ENCODE measurements at regions not wholly inside any gene's neighbourhood (a gene's known extent, or its start where the extent isn't known, plus 50 kb on each side); places are given as distances from the start of the nearest gene placed in this dataset.

- Histone ChIP-seq H3K4me3 (ENCODE audit: low read length in 2 of 2) (no peak overlapping the region), H3K4me1 (ENCODE audit: insufficient read depth, low read length) (peaks cover 81% of the 10 kb centered on the region), H3K27me3 (ENCODE audit: insufficient read depth, low read length) (no peaks in the 10 kb centered on the region), H3K36me3 (ENCODE audit: insufficient read depth, low read length) (no peaks in the 10 kb centered on the region), H3K9me3 (ENCODE audit: control insufficient read depth in 1 of 2, low read length in 2 of 2) (no peaks in the 10 kb centered on the region), H3K27ac (ENCODE audit: low read depth, low read length) (no peak overlapping the region)
- no peaks in the 10 kb centered on the region for H3K27me3 Mint-ChIP-seq
- H3K9me3 Mint-ChIP-seq, result peaks cover 0 to 1% (median 0%) of the 10 kb centered on the region in 8 donors
- ChIA-PET CTCF (ENCODE audit: partially characterized antibody) (no interaction called here), POLR2A (ENCODE audit: partially characterized antibody) (no interaction called here)
- peak overlapping the region in 1 of 7 donors; percentile 22 for H3K27ac Mint-ChIP-seq
- intact Hi-C loops (cut with micrococcal nuclease), result no loop called here
- no peak for DNase-seq
- H3K4me3 Mint-ChIP-seq, result peak overlapping the region in 5 of 8 donors; percentile 4 to 71 (median 41)
- H3K4me1 Mint-ChIP-seq, result peaks cover 47 to 78% (median 65%) of the 10 kb centered on the region in 4 donors
- no peaks in the 10 kb centered on the region for H3K36me3 Mint-ChIP-seq
Observed at GRCh38 chr2:189298481-189298880, 118.9 kb upstream of the COL5A2 start.

DNA sequence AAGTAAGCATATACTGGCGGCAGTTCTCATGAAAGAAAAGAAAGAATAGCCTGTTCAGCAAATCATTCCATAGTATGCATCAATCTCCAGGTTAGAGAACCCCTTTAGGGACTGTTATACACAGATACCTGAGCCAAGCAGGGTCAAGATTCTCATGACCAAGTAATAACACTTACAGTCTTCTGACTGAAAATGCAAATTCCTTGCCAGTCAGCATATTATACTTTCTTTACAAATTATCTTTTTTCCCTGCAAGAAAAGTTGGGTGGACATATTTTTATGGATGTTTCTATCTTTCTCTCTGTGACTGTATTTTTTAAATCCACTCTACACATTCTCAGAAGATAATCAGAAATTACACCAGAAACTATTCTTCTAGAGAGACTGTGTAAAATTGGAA lies 120.4 kb upstream of the COL5A2 start:
- Histone ChIP-seq H3K9me3 (ENCODE audit: control insufficient read depth in 1 of 2, low read length in 2 of 2) (no peaks in the 10 kb centered on the region), H3K4me3 (ENCODE audit: low read length in 2 of 2) (no peak overlapping the region), H3K27ac (ENCODE audit: low read depth, low read length) (no peak overlapping the region), H3K36me3 (ENCODE audit: insufficient read depth, low read length) (no peaks in the 10 kb centered on the region), H3K27me3 (ENCODE audit: insufficient read depth, low read length) (no peaks in the 10 kb centered on the region), H3K4me1 (ENCODE audit: insufficient read depth, low read length) (peaks cover 96% of the 10 kb centered on the region)
- CTCF ChIA-PET (ENCODE audit: partially characterized antibody), result no interaction called here
- Mint-ChIP-seq H3K36me3 (peaks cover 0 to 1% of the 10 kb centered on the region in 2 donors), H3K27me3 (no peaks in the 10 kb centered on the region), H3K4me1 (peaks cover 57 to 92% (median 77%) of the 10 kb centered on the region in 4 donors), H3K9me3 (peaks cover 0 to 2% (median 0%) of the 10 kb centered on the region in 8 donors), H3K27ac (peak overlapping the region in 2 of 7 donors; percentile 64), H3K4me3 (peak overlapping the region in 3 of 8 donors; percentile 32 to 89 (median 83))
- no peak for DNase-seq
- intact Hi-C loops (cut with micrococcal nuclease), result no loop called here
- POLR2A ChIA-PET (ENCODE audit: partially characterized antibody), result no interaction called here

DNA sequence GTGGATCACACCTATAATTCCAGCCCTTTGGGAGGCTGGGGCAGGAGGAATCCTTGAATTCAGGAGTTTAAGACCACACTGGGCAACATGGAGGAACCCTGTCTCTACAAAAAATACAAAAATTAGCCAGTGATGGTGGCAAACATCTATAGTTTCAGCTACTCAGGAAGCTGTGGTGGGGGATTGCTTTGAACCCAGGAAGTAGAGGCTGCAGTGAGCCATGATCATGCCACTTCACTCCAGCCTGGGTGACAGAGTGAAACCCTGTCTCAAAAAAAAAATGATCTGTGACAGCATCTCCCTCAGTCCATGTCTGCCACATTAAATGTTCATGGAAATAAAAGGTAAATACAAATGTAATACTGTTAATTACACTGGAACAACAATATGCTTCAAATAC lies 121.4 kb upstream of the COL5A2 start:
- Mint-ChIP-seq H3K9me3 (peaks cover 0 to 2% (median 0%) of the 10 kb centered on the region in 8 donors), H3K4me3 (peak overlapping the region in 7 of 8 donors; percentile 47 to 89 (median 76)), H3K36me3 (peaks cover 0 to 1% of the 10 kb centered on the region in 2 donors), H3K4me1 (peaks cover 58 to 93% (median 76%) of the 10 kb centered on the region in 4 donors), H3K27me3 (no peaks in the 10 kb centered on the region), H3K27ac (peak overlapping the region; percentile 19 to 87 (median 65))
- ChIA-PET POLR2A (ENCODE audit: partially characterized antibody) (no interaction called here), CTCF (ENCODE audit: partially characterized antibody) (no interaction called here)
- Histone ChIP-seq H3K27me3 (ENCODE audit: insufficient read depth, low read length) (no peaks in the 10 kb centered on the region), H3K36me3 (ENCODE audit: insufficient read depth, low read length) (no peaks in the 10 kb centered on the region), H3K4me1 (ENCODE audit: insufficient read depth, low read length) (peaks cover 95% of the 10 kb centered on the region), H3K27ac (ENCODE audit: low read depth, low read length) (no peak overlapping the region), H3K9me3 (ENCODE audit: control insufficient read depth in 1 of 2, low read length in 2 of 2) (no peaks in the 10 kb centered on the region), H3K4me3 (ENCODE audit: low read length in 2 of 2) (peak overlapping the region in 1 of 2 donors; percentile 16)
- DNase-seq, result peak; percentile 48 to 60 (median 59)
- intact Hi-C loops (cut with micrococcal nuclease), result no loop called here

DNA sequence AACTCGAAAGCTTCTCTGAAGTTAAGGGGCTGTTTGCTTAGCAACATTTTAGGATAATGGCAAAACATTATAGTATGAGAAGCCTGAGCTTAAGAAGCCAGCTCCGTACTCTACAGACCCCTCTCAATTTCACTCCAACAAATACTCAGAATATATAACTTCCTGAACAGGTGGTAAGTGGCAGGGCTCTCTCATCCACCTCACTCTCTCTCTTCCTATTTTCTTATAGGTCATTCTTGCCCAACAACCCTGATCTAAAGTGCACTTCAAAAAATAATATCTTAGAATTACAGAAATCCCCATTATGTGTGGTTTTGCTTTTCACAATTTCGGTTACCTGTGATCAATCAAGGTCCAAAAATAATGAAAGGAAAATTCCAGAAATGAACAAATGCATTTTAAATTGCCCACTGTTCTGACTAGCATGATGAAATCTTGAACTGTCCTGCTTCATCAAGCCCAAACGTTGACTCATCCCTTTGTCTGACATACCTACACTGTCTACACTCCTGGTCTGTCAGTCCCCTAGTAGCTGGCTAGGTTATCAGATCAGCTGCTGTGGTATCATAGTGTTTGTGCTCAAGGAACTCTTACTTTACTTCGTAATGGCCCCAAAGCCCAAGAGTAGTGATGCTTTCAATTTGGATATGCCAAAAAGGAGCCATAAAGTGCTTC lies 122.8 kb upstream of the COL5A2 start:
- Mint-ChIP-seq H3K27ac (peak overlapping the region in 5 of 7 donors; percentile 1 to 73 (median 50)), H3K27me3 (no peaks in the 10 kb centered on the region), H3K9me3 (peaks cover 0 to 2% (median 0%) of the 10 kb centered on the region in 8 donors), H3K4me3 (peak overlapping the region in 6 of 8 donors; percentile 40 to 72 (median 66)), H3K4me1 (peaks cover 57 to 88% (median 72%) of the 10 kb centered on the region in 4 donors), H3K36me3 (peaks cover 0 to 1% of the 10 kb centered on the region in 2 donors)
- ChIA-PET CTCF (ENCODE audit: partially characterized antibody) (no interaction called here), POLR2A (ENCODE audit: partially characterized antibody) (no interaction called here)
- H3K36me3 ChIP-seq (ENCODE audit: insufficient read depth, low read length), result no peaks in the 10 kb centered on the region
- no peak for DNase-seq
- H3K4me3 ChIP-seq (ENCODE audit: low read length in 2 of 2), result no peak overlapping the region
- no peaks in the 10 kb centered on the region for H3K27me3 ChIP-seq (ENCODE audit: insufficient read depth, low read length)
- H3K9me3 ChIP-seq (ENCODE audit: control insufficient read depth in 1 of 2, low read length in 2 of 2), result no peaks in the 10 kb centered on the region
- H3K4me1 ChIP-seq (ENCODE audit: insufficient read depth, low read length), result peaks cover 81% of the 10 kb centered on the region
- no peak overlapping the region for H3K27ac ChIP-seq (ENCODE audit: low read depth, low read length)
- intact Hi-C loops (cut with micrococcal nuclease), result no loop called here

DNA sequence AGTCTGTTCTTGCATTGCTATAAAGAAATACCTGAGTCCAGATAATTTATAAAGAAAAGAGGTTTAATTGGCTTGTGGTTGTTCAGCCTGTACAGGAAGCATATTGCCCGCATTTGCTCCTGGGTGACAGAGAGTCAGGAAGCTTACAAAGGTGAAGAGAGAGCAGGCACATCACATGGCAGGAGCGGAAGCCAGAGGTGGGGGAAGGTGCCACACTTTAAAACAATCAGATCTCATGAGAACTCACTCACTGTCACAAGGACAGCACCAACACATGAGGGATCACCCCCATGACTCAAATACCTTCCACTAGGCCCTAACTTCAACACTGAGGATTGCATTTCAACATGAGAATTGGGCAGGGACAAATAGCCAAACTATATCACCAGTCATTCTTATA lies 124.8 kb upstream of the COL5A2 start:
- Mint-ChIP-seq H3K36me3 (peaks cover 0 to 1% of the 10 kb centered on the region in 2 donors), H3K27me3 (no peaks in the 10 kb centered on the region), H3K4me3 (peak overlapping the region in 7 of 8 donors; percentile 47 to 73 (median 62)), H3K27ac (peak overlapping the region; percentile 65 to 93 (median 82)), H3K4me1 (peaks cover 44 to 70% (median 56%) of the 10 kb centered on the region in 4 donors), H3K9me3 (peaks cover 0 to 2% (median 0%) of the 10 kb centered on the region in 8 donors)
- Histone ChIP-seq H3K4me3 (ENCODE audit: low read length in 2 of 2) (no peak overlapping the region), H3K27me3 (ENCODE audit: insufficient read depth, low read length) (no peaks in the 10 kb centered on the region), H3K36me3 (ENCODE audit: insufficient read depth, low read length) (no peaks in the 10 kb centered on the region), H3K9me3 (ENCODE audit: control insufficient read depth in 1 of 2, low read length in 2 of 2) (no peaks in the 10 kb centered on the region), H3K27ac (ENCODE audit: low read depth, low read length) (no peak overlapping the region), H3K4me1 (ENCODE audit: insufficient read depth, low read length) (peaks cover 61% of the 10 kb centered on the region)
- intact Hi-C loops (cut with micrococcal nuclease), result loop anchor here (1.0 kb wide), 1 partner anchor 43 kb away; no protein-coding TSS in a partner anchor
- ChIA-PET POLR2A (ENCODE audit: partially characterized antibody) (no interaction called here), CTCF (ENCODE audit: partially characterized antibody) (interaction anchor here (0.9 to 1.3 kb wide), 4 partner anchors 11 to 210 kb away, joined by 3 to 4 read pairs (median 4); no protein-coding TSS in a partner anchor)
- DNase-seq, result peak; percentile 40 to 59 (median 53)

- Mint-ChIP-seq H3K4me3 (no peak overlapping the region), H3K4me1 (peaks cover 39 to 66% (median 53%) of the 10 kb centered on the region in 4 donors), H3K27ac (peak overlapping the region in 4 of 7 donors; percentile 22 to 75 (median 44)), H3K27me3 (no peaks in the 10 kb centered on the region), H3K36me3 (peaks cover 0 to 1% of the 10 kb centered on the region in 2 donors), H3K9me3 (peaks cover 0 to 2% (median 0%) of the 10 kb centered on the region in 8 donors)
- Histone ChIP-seq H3K27me3 (ENCODE audit: insufficient read depth, low read length) (no peaks in the 10 kb centered on the region), H3K36me3 (ENCODE audit: insufficient read depth, low read length) (no peaks in the 10 kb centered on the region), H3K4me1 (ENCODE audit: insufficient read depth, low read length) (peaks cover 51% of the 10 kb centered on the region), H3K4me3 (ENCODE audit: low read length in 2 of 2) (no peak overlapping the region), H3K27ac (ENCODE audit: low read depth, low read length) (no peak overlapping the region), H3K9me3 (ENCODE audit: control insufficient read depth in 1 of 2, low read length in 2 of 2) (no peaks in the 10 kb centered on the region)
- ChIA-PET CTCF (ENCODE audit: partially characterized antibody) (interaction anchor here (1.1 kb wide), 1 partner anchor 163 kb away, joined by 3 read pairs; no protein-coding TSS in a partner anchor), POLR2A (ENCODE audit: partially characterized antibody) (interaction anchor here (0.6 kb wide), 1 partner anchor 63 kb away, joined by 3 read pairs; no protein-coding TSS in a partner anchor)
- DNase-seq, result no peak
- intact Hi-C loops (cut with micrococcal nuclease), result no loop called here
Observed at GRCh38 chr2:189305291-189305943, 125.9 kb upstream of the COL5A2 start.

DNA sequence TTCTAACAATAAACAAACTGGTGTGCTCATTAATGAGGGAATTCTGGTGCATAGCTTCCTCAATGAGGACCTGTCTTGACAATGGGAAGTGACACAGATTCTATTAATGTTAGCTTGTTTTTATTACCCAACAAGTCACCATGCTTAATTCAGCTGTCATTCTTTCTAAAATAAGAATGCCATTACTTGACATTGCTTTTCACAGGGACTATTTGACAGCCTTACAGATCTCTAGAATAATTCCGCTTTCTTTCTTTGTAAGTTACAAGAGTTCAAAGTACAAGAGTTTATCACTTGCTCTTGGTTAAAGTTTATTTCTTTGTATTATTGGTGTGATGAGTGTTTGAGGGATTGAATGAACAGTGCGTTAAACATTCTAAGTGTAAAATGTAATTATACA lies 127.0 kb upstream of the COL5A2 start:
- peaks cover 0 to 1% of the 10 kb centered on the region in 2 donors for H3K36me3 Mint-ChIP-seq
- Histone ChIP-seq H3K36me3 (ENCODE audit: insufficient read depth, low read length) (no peaks in the 10 kb centered on the region), H3K4me1 (ENCODE audit: insufficient read depth, low read length) (peaks cover 40% of the 10 kb centered on the region), H3K27ac (ENCODE audit: low read depth, low read length) (no peak overlapping the region), H3K9me3 (ENCODE audit: control insufficient read depth in 1 of 2, low read length in 2 of 2) (no peaks in the 10 kb centered on the region), H3K27me3 (ENCODE audit: insufficient read depth, low read length) (no peaks in the 10 kb centered on the region), H3K4me3 (ENCODE audit: low read length in 2 of 2) (no peak overlapping the region)
- H3K27ac Mint-ChIP-seq, result no peak overlapping the region
- no peak for DNase-seq
- peak overlapping the region in 1 of 8 donors; percentile 22 for H3K4me3 Mint-ChIP-seq
- CTCF ChIA-PET (ENCODE audit: partially characterized antibody), result no interaction called here
- intact Hi-C loops (cut with micrococcal nuclease), result no loop called here
- POLR2A ChIA-PET (ENCODE audit: partially characterized antibody), result no interaction called here
- peaks cover 0 to 2% (median 0%) of the 10 kb centered on the region in 8 donors for H3K9me3 Mint-ChIP-seq
- no peaks in the 10 kb centered on the region for H3K27me3 Mint-ChIP-seq
- H3K4me1 Mint-ChIP-seq, result peaks cover 32 to 61% (median 48%) of the 10 kb centered on the region in 4 donors
